ENCODE measurements at regions not wholly inside any gene's neighbourhood (a gene's known extent, or its start where the extent isn't known, plus 50 kb on each side); places are given as distances from the start of the nearest gene placed in this dataset.

DNA sequence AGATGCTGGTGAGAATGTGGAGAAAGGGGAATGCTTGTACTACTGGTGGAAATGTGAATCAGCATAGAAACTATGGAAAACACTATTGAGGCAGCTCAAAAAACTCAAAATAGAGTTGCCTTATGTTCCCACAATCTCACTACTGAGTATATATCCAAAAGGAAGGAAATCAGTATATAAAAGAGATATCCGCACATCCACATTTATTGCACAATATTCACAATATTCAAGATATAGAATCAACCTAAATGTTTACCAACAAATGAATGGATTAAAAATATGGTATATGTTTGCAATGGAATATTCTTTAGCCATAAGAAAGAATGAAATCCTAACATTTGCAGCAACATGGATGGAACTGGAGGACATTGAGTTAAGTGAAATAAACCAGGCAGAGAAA lies 686.8 kb downstream of the OTOL1 start:
- TF ChIP-seq, protein P1, sequence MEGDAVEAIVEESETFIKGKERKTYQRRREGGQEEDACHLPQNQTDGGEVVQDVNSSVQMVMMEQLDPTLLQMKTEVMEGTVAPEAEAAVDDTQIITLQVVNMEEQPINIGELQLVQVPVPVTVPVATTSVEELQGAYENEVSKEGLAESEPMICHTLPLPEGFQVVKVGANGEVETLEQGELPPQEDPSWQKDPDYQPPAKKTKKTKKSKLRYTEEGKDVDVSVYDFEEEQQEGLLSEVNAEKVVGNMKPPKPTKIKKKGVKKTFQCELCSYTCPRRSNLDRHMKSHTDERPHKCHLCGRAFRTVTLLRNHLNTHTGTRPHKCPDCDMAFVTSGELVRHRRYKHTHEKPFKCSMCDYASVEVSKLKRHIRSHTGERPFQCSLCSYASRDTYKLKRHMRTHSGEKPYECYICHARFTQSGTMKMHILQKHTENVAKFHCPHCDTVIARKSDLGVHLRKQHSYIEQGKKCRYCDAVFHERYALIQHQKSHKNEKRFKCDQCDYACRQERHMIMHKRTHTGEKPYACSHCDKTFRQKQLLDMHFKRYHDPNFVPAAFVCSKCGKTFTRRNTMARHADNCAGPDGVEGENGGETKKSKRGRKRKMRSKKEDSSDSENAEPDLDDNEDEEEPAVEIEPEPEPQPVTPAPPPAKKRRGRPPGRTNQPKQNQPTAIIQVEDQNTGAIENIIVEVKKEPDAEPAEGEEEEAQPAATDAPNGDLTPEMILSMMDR (conservative IDR thresholded peaks at IDR 0.05; ENCODE audit: low read depth, low read length): no peak
- no peak for TF ChIP-seq EZH2 (IDR thresholded peaks at IDR 0.05; ENCODE audit: borderline replicate concordance, low read depth, low read length, poor library complexity, severe bottlenecking)

All from A673 (cell line).